Astrocyte (in vitro differentiated cells and primary cell): ENCODE measurements at regions not wholly inside any gene's neighbourhood (a gene's known extent, or its start where the extent isn't known, plus 50 kb on each side); places are given as distances from the start of the nearest gene placed in this dataset.

Experiments used
- EZH2 ChIP-seq: IDR thresholded peaks from 2 replicates; pipeline ENCODE4 v1.6.1; 2012; ENCODE audit warnings: mild to moderate bottlenecking, low read length, inconsistent platforms; ENCODE audit not compliant: insufficient read depth
- TF ChIP-seq, protein P1 (sequence below): IDR thresholded peaks from 2 replicates; pipeline ENCODE4 v1.5.1; 2011; ENCODE audit warnings: low read depth, mild to moderate bottlenecking, inconsistent platforms, low read length, moderate library complexity; ENCODE audit not compliant: insufficient read depth

DNA sequence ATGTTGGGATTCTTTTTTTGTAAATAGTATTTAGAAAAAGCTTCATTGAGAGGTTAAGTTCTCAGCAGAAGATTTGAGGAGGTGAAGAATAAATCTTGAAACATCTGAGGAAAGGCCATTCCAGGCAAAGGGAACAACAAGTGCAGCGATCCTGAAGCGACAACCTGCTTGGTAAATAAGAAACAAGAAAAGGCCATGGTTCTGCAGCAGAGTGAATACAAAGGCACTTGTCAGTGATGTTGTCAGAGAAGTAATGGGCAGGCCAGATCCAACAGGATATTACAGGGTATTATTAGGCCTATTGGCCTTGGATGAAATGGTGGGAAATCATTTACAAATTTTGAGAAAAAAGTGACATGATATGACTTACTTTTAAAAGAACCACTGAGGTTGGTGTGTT, 960.0 kb downstream of the PLA2G4A start:
- TF ChIP-seq, protein P1, sequence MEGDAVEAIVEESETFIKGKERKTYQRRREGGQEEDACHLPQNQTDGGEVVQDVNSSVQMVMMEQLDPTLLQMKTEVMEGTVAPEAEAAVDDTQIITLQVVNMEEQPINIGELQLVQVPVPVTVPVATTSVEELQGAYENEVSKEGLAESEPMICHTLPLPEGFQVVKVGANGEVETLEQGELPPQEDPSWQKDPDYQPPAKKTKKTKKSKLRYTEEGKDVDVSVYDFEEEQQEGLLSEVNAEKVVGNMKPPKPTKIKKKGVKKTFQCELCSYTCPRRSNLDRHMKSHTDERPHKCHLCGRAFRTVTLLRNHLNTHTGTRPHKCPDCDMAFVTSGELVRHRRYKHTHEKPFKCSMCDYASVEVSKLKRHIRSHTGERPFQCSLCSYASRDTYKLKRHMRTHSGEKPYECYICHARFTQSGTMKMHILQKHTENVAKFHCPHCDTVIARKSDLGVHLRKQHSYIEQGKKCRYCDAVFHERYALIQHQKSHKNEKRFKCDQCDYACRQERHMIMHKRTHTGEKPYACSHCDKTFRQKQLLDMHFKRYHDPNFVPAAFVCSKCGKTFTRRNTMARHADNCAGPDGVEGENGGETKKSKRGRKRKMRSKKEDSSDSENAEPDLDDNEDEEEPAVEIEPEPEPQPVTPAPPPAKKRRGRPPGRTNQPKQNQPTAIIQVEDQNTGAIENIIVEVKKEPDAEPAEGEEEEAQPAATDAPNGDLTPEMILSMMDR: no peak
- no peak for TF ChIP-seq EZH2
